Naive B cell (primary cell): ENCODE measurements at regions not wholly inside any gene's neighbourhood (a gene's known extent, or its start where the extent isn't known, plus 50 kb on each side); places are given as distances from the start of the nearest gene placed in this dataset.

Experiments used
- ATAC-seq, 2 donors: fragments of 150-1000 bp; cut with Tn5 transposase; 2 replicates each; pipeline ENCODE4 v1.10.0; 2021; ENCODE audit warnings: low read depth in 2 of 2, mild to moderate bottlenecking in 2 of 2, moderate library complexity in 2 of 2
- DNase-seq: peaks from one replicate; pipeline ENCODE4 v3.0.0; 2022
- H3K27ac Mint-ChIP-seq, 6 donors: one replicate each; pipeline ENCODE4 v1.8.0; 2020 to 2022; ENCODE audit warnings: mild to moderate bottlenecking in 6 of 6, mixed read lengths in 6 of 6, moderate library complexity in 5 of 6, inconsistent platforms in 2 of 6
- H3K27me3 Mint-ChIP-seq, 3 donors: one replicate each; pipeline ENCODE4 v1.8.0; 2021 to 2022; ENCODE audit warnings: mixed read lengths in 3 of 3, mild to moderate bottlenecking in 1 of 3
- H3K36me3 Mint-ChIP-seq, 2 donors: one replicate each; pipeline ENCODE4 v1.8.0; 2020 to 2022; ENCODE audit warnings: mixed read lengths in 2 of 2, inconsistent platforms in 1 of 2, mild to moderate bottlenecking in 1 of 2
- H3K4me1 Mint-ChIP-seq, 3 donors: one replicate each; pipeline ENCODE4 v1.8.0; 2020 to 2022; ENCODE audit warnings: mixed read lengths in 3 of 3, inconsistent platforms in 1 of 3, mild to moderate bottlenecking in 1 of 3, moderate library complexity in 1 of 3
- H3K4me3 Mint-ChIP-seq, 8 donors: one replicate each; pipeline ENCODE4 v1.8.0; 2020 to 2022; ENCODE audit warnings: mild to moderate bottlenecking in 8 of 8, mixed read lengths in 8 of 8, moderate library complexity in 8 of 8, inconsistent platforms in 2 of 8
- H3K9me3 Mint-ChIP-seq, 7 donors: one replicate each; pipeline ENCODE4 v1.8.0; 2020 to 2022; ENCODE audit warnings: mixed read lengths in 7 of 7, mild to moderate bottlenecking in 5 of 7, inconsistent platforms in 2 of 7, moderate library complexity in 1 of 7

DNA sequence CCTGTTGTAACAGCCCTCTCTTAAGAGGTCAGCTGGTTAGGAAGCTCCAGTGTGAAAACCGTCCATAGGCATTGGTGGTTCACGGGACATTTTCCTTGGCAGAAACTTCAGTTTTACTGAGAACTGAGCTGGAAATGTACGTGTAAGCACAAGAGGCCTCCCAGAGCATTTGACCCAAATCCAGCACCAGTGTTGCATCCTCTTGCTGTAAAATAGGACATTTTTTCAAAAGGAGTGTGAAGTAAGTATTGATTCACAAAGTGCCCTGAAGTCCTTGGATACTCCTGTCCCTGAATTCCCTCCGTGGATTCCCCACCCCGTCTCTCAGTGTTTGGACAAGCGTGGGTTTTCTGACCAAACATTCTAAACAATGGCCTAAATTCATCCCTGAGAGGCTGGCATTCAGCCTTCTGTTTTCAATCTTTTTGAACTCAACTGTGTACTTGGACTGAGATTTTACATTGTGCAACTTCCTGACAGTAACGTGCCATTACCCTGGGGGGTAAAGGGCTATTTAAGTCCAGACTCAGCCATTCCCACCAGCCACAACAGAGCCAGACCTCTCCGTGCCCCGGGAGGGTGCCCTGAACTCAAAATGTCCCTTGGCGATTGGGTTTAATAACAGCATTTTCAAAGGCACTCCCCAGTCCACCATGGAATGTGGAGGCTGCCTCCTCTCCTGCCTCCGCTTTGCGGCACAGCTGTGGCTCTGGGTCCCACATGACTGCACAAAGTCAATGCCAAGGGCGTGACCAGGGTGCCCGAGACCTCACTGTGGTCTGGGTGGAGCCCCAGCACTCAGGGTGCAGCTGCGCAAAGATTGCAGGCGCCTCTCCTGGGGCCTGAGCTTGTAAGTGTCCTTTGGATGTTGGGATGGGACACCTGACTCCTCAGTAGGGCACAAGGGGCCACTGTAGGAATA, 92.7 kb upstream of the AFDN start:
- no peak for DNase-seq

DNA sequence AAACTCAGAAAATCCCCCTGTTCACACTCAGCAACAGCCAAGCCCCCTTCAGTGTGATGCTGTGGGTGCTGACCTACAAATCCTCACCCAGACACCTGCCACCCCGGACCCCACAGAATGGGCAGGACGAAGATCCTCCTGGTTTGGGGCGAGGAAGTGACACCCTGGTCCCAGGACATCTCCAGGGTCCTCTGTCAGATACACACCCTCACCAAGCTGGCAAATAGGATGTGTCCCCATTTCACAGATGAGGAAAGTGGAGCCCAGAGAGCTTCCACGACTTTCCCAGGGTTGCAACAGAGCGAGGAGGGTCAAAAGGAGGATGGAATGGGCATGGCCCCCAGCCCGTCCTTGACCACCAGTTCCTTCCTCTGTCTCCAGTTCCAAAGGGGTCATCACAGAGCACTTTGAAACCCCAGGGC, 92.0 kb upstream of the AFDN start:
- Mint-ChIP-seq H3K36me3 (peaks cover 0 to 8% of the 10 kb centered on the region in 2 donors), H3K27me3 (peaks cover 28 to 56% (median 44%) of the 10 kb centered on the region in 3 donors), H3K4me3 (no peak overlapping the region), H3K27ac (peak overlapping the region in 1 of 6 donors; percentile 53), H3K9me3 (peaks cover 0 to 7% (median 2%) of the 10 kb centered on the region in 7 donors), H3K4me1 (peaks cover 0 to 12% (median 5%) of the 10 kb centered on the region in 3 donors)
- DNase-seq (no peak), ATAC-seq (no peak)

More for the DNA sequence above, 92.7 kb upstream of the AFDN start:
- Mint-ChIP-seq H3K27me3 (peaks cover 32 to 49% (median 41%) of the 10 kb centered on the region in 3 donors), H3K4me1 (peaks cover 0 to 12% (median 5%) of the 10 kb centered on the region in 3 donors), H3K4me3 (no peak overlapping the region), H3K36me3 (peaks cover 0 to 8% of the 10 kb centered on the region in 2 donors), H3K9me3 (peaks cover 0 to 7% (median 2%) of the 10 kb centered on the region in 7 donors), H3K27ac (peak overlapping the region in 1 of 6 donors; percentile 53)
- peak in 1 of 2 donors; percentile 16 for ATAC-seq

DNA sequence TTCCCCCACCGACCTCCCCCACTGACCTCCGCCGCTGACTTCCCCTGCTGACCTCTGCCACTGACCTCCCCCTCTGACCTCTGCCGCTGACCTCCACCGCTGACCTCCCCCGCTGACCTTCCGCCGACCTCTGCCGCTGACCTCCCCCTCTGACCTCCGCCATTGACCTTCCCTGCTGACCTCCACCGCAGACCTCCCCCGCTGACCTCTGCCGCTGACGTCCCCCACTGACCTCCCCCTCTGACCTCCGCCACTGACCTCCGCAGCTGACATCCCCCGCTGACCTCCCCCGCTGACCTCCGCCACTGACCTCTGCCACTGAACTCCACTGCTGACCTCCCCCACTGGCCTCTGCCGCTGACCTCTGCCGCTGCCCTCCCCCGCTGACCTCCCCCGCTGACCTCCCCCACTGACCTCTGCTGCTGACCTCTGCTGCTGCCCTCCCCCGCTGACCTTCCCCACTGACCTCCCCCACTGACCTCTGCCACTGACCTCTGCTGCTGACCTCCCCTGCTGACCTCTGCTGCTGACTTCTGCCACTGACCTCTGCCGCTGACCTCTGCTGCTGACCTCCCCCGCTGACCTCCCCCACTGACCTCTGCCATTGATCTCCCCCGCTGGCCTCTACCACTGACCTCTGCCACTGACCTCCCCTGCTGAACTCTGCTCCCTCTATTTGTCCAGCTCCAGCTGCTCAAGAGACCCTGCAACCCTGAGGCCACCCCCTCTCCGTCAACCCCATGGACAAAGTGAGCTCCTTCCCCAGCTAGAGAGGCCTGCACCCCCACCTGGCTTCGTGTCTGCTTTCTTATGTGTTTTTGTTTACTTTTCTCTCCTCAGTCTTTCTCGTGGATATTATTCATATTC, 91.4 kb upstream of the AFDN start:
- peaks cover 32 to 57% (median 49%) of the 10 kb centered on the region in 3 donors for H3K27me3 Mint-ChIP-seq
- H3K36me3 Mint-ChIP-seq: peaks cover 0 to 8% of the 10 kb centered on the region in 2 donors
- peaks cover 0 to 12% (median 5%) of the 10 kb centered on the region in 3 donors for H3K4me1 Mint-ChIP-seq
- H3K9me3 Mint-ChIP-seq: peaks cover 0 to 6% (median 2%) of the 10 kb centered on the region in 7 donors
- ATAC-seq: no peak
- no peak for DNase-seq
- H3K27ac Mint-ChIP-seq: no peak overlapping the region
- H3K4me3 Mint-ChIP-seq: no peak overlapping the region

DNA sequence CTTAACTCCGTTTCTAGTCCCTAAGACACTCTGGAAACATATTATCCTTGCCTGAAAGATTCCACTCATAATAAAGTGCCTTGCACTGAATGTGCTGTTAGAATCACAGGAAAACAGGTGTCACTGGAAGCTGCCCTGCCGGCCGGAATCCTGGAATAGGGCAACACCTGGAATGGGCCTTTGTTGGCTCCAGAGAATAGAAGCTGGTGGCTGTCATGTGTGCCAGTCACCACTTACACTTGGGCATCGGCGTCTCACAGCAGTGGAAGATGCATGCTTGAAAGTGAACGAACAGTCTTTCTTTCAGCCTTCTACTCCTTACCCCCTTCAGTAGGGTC, 90.8 kb upstream of the AFDN start:
- Mint-ChIP-seq H3K9me3 (peaks cover 0 to 4% (median 2%) of the 10 kb centered on the region in 7 donors), H3K4me3 (no peak overlapping the region), H3K36me3 (peaks cover 0 to 8% of the 10 kb centered on the region in 2 donors), H3K27me3 (peaks cover 28 to 52% (median 45%) of the 10 kb centered on the region in 3 donors), H3K4me1 (peaks cover 0 to 12% (median 5%) of the 10 kb centered on the region in 3 donors), H3K27ac (no peak overlapping the region)
- DNase-seq: no peak
- no peak for ATAC-seq

DNA sequence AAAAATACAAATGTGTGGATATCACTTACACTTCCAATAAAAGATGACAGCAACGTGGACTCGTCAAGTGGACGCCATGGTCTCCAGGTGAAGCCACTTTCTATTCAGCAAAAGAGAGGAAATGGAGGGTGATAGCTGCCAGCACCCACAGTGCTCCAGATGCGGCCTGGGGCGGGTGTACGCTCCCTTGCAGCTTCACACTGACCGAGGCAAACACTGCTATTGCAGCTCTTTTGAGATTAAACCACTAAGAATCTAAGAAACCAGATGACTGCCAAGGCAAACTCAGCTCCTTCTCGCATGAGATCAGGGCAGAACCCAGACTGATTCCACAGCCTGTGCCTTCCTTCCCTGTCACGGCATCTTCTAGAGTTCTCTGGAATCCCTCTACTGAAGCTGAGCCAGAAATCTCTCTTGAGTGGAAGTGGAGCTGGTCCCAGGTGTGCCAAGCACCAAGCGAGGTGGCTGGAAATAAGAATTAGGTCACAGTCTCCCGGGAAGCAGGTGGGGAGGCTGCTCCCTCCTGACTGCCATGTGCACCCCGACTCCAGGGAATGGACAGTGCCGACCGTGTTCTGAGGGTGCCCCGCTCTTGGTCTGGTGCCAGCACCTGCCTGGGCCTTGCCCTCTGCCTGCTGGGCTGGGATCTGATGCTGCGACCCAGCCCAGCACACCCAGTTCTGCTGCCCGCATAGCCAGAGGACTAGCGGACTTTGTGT, 90.1 kb upstream of the AFDN start:
- DNase-seq (no peak), ATAC-seq (no peak)
- peaks cover 0 to 12% (median 5%) of the 10 kb centered on the region in 3 donors for H3K4me1 Mint-ChIP-seq
- H3K36me3 Mint-ChIP-seq: peaks cover 0 to 8% of the 10 kb centered on the region in 2 donors
- H3K4me3 Mint-ChIP-seq: no peak overlapping the region
- peaks cover 0 to 4% (median under 1%) of the 10 kb centered on the region in 7 donors for H3K9me3 Mint-ChIP-seq
- no peak overlapping the region for H3K27ac Mint-ChIP-seq
- peaks cover 26 to 52% (median 43%) of the 10 kb centered on the region in 3 donors for H3K27me3 Mint-ChIP-seq

DNA sequence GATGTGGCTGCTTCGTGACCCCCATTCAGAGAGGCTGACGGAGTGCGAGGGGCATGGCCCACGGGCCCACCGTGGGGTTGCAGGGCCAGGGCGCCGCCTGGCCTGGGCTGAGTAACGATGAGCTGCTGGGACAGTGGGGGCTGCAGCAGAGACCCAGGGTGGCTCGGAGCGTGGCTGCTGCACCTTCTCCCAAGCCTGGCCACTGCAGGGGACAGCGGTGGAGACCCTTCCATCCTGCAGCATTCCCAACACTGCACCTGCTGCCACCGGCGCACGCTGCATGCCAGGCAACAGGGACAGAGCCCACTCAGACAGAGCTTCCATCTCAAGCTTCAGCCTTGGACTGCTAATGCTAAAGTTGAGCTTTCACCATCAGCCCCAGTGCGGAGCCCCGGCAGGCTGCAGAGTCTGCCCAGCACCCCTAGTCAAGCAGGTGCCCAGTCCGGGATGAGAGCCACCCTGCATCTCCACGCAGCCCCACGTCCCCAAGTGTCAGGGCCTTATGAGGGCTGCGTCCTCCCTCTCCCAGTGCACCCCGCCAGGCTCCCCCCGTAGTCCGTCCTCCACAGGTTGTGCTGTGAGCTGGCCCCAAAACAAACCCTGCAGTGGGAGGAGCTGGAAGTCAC, 89.4 kb upstream of the AFDN start:
- Mint-ChIP-seq H3K27me3 (peaks cover 22 to 49% (median 36%) of the 10 kb centered on the region in 3 donors), H3K9me3 (peaks cover 0 to 4% (median 0%) of the 10 kb centered on the region in 7 donors), H3K4me1 (peaks cover 0 to 12% (median 5%) of the 10 kb centered on the region in 3 donors), H3K27ac (no peak overlapping the region), H3K4me3 (no peak overlapping the region), H3K36me3 (peaks cover 0 to 8% of the 10 kb centered on the region in 2 donors)
- ATAC-seq (no peak), DNase-seq (no peak)

DNA sequence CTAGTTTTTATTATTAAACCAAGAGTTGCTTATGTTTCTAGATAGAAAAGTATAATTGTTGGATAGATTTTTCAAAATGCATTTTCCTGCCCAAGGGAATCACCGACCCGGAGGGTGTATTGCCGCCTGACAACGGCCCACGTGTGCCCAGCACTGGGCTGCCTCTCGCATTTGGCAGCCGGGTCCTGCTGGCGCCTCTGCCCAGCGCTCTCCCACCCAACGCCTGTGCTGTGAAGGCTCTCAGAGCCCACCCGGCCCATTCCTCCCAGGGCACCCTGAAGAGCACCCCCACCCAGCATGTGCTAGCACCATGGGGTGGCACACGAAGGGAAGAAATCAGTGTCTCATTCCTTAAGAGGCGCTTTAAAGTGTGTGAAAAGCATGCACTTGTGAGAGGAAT, 88.3 kb upstream of the AFDN start:
- peaks cover 19 to 50% (median 33%) of the 10 kb centered on the region in 3 donors for H3K27me3 Mint-ChIP-seq
- H3K9me3 Mint-ChIP-seq: peaks cover 0 to 4% (median 1%) of the 10 kb centered on the region in 7 donors
- DNase-seq (no peak), ATAC-seq (no peak)
- peaks cover 0 to 12% (median 5%) of the 10 kb centered on the region in 3 donors for H3K4me1 Mint-ChIP-seq
- H3K27ac Mint-ChIP-seq: peak overlapping the region in 2 of 6 donors; percentile 7 to 63
- peaks cover 0 to 8% of the 10 kb centered on the region in 2 donors for H3K36me3 Mint-ChIP-seq
- no peak overlapping the region for H3K4me3 Mint-ChIP-seq

DNA sequence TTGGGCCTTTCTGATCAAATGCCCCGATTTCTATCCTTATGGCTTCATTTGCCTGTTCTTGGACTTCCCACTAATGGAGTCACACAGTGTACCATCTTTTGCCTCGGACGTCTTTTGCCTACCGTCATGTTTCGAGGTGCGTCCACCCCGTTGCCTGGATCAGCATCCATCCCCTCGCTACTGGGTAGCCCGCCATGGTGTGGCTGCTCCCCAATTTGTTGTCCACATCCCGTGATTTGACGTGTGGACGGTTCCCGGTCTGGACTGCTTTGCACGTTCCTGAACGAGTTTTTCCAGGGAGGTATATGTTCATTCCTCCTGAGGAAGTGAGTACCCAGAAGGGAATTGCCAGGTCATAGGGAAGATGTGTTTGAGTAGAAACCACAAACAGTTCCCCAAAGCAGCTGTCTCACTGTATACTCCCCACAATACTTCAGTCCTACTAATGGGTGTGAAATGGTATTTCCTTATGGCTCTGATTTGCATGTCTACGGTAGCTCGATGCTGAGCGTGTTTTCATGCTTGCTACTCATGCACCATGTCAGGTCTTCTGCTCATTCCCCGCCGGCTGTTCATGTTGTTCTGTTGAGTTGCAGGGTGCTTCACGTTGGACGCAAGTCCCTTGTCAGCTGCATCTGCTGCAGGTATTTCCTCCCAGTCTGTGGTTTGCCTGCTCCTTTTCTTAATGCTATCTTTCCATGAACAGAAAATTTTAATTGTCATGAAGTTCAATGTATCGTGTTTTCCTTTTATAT, 86.8 kb upstream of the AFDN start:
- Mint-ChIP-seq H3K36me3 (peaks cover 0 to 8% of the 10 kb centered on the region in 2 donors), H3K4me3 (no peak overlapping the region), H3K27ac (peak overlapping the region in 1 of 6 donors; percentile 4), H3K4me1 (peaks cover 0 to 5% (median 4%) of the 10 kb centered on the region in 3 donors), H3K27me3 (peaks cover 11 to 45% (median 33%) of the 10 kb centered on the region in 3 donors), H3K9me3 (peaks cover 0 to 12% (median 4%) of the 10 kb centered on the region in 7 donors)
- no peak for DNase-seq
- no peak for ATAC-seq

DNA sequence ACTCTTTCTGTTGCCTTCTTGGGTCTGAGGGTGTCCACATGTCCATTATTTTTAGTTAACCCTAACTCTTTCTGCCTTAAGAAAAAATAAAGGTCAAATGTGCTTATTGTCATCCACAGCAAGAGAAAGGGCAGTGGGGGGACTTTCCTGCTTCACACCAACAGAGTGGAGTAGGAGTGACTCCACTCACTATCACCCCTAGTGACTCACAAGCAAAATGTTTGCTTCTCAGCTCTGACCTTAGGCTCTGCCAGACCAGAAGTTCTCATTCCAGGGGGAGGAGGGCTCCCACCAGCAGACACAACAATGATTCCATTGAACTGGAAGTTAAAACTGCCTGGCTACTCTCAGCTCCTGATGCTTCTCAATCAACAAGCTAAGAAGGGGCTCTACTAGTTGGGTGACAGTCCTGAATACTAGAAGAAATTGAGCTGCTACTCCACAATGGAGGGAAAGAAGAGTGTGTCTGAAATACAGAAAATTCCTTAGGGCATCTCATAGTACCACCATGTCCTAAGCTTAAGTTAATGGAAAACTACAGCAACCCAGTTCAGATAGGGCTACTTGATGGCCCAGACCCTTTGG, 83.9 kb upstream of the AFDN start:
- H3K36me3 Mint-ChIP-seq: no peaks in the 10 kb centered on the region
- DNase-seq (no peak), ATAC-seq (no peak)

DNA sequence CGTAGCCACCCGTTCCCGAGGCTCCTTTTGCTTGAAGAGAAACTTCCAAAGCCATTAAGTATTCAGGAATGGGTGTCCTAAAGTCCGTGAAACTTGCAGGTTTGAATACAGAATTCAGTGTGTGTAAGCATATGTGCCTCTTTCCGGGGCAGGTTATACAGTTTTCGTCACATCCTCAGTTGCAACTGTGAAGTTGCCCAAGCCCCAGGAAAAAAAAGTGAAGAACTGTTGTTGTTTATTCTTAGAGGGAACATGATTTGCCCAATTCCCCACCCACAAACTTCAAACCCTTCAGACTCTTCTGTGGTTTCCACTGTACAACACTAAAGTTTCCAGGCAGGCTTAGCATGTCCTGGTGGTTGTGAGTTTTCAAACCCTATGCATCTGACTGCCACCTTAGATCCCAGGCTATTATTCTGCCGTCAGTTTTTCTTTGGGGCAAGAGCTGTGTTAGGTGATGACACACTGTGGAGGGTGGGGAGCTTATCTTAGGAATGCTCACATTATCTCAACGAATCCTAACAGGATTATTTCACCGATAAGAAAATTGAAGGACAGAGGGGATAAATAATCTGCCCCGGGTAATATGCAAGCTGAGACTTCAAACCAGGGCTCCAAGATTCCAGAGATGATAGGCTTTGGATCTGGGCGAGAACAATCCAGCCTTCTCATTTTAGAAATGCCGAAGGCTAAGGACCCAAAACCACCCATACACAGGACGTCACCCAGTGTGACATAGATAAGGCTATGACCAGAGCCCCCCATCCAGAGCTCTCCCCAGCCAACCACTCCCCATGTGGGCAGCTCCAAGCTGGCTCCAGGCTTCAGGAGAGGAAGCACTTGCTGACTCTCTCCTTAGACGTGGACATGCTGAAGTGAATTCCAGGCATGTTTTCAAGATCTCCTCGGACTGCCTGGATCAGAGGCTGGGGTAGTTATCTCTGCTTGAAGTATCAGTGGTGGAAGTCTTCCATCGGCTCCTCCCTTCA, 81.7 kb upstream of the AFDN start:
- Mint-ChIP-seq H3K4me1 (no peaks in the 10 kb centered on the region), H3K27ac (no peak overlapping the region), H3K27me3 (peaks cover 7 to 21% (median 10%) of the 10 kb centered on the region in 3 donors), H3K36me3 (no peaks in the 10 kb centered on the region), H3K9me3 (peaks cover 0 to 12% (median 4%) of the 10 kb centered on the region in 7 donors), H3K4me3 (no peak overlapping the region)
- no peak for ATAC-seq
- DNase-seq: no peak

More for the DNA sequence above, 83.9 kb upstream of the AFDN start:
- Mint-ChIP-seq H3K4me3 (no peak overlapping the region), H3K9me3 (peaks cover 0 to 12% (median 4%) of the 10 kb centered on the region in 7 donors), H3K4me1 (no peaks in the 10 kb centered on the region), H3K27me3 (peaks cover 11 to 30% (median 30%) of the 10 kb centered on the region in 3 donors), H3K27ac (no peak overlapping the region)
